ENCODE measurements at regions not wholly inside any gene's neighbourhood (a gene's known extent, or its start where the extent isn't known, plus 50 kb on each side); places are given as distances from the start of the nearest gene placed in this dataset.

DNA sequence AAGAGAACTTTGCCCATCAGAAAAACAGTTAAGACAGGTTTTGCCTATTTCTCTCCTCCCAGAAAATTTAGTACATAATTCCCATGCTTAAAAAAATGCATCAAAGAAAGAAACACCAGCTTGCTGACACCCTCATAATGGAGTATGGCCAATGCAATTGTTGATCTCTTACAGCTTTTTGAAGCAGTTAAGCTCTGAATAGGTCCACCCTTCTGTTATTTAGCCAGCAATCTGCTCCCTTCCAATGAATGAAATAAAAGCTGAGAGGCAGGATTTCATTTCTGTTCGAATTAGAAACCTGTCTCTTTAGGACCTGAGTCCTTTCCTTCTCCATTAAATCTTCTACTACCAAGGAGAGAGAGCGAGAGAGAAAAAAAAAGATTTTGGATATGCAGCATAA lies 288.7 kb downstream of the RNF144B start:
- no peak for DNase-seq

DNA sequence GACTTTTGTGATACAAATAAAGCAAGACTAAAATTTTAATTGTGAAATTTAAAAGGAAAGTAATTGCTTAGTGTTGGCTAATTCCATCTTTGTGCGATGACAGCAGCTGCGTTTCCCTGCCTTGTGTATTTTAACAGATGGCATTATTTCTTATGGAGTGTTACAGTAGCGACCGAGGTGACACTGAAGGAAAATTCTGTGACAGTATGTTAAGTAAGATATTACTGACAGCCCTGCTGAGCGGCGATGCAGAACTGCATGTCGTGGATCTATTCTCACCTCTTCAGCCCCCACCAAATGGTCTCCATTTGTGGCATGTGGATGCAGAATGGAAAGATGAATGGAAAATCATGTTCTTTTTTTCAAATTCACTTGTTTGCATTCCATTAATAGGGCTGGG lies 289.4 kb downstream of the RNF144B start:
- DNase-seq, result no peak

DNA sequence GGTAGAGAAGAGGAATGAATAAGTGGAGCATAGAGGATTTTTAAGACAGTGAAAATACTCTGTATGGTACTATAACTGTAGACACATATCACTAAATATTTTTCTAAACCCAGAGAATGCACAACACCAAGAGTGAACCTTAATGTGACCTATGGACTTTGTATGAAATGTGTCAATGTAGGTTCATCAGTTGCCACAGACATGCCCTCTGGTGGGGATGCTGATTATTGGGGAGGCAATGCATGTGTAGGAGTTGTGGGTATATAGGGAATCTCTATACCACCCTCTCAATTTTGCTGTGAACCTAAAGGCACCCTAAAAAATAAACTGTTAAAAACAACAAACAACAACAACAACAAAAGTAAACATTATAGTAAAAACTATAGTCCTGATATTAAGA lies 293.7 kb downstream of the RNF144B start:
- no peak for DNase-seq

DNA sequence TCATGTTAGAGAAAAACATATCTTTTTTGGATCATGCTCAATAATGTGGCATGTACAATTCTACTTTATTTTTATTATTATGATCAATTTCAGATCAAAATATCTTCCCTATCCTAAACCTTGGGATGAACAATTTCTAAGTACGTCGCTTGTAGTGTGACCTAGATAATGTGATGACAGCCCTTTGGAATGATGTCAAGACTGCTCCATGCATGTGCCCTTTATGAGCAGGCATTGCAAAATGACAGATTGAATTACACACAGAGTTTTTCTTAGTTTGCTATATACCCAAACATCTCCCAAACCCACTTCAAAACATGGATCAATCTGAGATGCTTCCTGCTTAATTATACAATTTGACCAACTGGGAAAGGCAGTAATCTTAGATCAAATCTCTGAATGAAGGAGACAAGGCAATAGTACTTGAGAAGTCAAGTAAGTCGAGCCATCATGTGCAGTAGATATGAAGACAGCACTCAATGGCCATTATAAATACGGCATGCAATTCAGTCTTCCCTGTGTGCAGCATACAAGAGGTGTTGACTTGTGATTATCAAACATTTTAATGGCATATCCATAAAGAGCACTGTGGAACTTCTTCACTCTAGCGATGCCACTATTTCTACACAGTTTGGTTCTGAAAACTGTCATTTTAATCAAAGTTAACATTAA lies 294.8 kb downstream of the RNF144B start:
- DNase-seq, result no peak

DNA sequence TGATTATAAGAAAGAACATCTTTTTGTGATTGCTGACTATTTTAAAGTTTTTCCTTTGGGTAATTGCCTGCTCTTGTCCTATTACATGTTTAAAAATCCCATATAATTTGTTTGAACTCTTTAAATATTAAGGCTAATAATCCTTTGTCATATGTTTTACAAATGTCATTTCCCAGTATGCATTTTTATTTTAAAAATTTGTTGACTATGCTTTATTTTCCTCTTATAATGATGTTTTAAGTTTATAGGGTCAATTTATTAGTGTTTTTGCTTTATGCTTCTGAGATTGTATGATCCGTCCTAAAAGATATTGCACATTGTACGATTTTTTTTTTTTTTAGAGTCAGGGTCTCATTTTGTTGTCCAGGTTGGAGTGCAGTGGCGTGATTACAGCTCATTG lies 297.2 kb downstream of the RNF144B start:
- no peak for DNase-seq

DNA sequence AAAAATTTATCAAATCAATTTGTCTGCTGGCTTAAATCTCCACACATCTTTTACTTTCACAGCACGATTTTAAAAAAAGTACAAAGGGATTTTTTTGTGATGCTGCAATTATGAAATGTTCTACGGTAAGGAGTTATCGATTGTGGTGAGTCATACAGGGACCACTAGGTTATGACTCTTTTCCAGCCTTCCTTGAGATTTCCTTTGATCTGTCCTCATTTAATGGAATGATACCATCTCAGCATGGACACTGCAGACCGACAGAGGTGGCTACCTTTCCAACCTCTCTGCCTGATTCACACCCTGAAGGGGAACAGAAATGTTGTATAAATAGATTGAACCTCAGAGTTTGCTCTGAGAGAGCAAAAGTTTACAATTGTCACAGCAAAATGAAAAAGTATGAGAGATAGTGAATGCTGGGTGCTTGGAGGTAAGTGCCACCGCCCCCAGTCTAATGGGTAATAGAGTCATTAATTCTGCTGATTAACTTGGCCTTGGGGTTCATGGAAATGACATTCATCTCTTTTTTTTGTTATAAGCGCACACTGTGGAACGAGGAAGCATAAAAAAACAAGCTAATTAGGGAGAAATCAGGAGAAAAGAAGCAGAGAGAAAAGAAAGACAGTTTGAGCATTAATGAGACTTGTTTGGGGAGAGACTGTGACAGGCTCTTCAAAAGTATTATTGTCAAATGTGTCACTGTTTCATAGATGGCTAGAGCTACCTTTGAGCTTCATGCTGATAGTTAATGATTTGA lies 306.0 kb downstream of the RNF144B start:
- DNase-seq, result no peak

DNA sequence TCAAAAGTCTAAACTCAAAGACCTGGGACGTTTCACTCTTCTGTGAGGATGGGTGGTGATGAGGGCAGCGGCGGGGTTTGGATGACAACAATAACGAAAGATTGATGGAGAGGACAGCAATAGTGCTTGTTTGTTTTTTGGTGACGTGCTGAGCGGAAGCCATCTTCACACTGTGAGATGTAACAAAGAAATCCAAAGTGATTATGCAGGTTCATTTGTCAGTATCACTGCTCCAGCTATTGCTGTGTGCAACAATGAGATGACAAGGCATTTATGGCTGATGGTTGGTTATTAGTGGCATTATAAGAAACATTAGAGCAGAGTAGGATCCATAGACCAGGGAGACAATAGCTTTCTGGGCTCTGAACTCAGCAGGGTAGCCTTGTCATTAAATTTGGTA lies 306.7 kb downstream of the RNF144B start:
- DNase-seq, result no peak

DNA sequence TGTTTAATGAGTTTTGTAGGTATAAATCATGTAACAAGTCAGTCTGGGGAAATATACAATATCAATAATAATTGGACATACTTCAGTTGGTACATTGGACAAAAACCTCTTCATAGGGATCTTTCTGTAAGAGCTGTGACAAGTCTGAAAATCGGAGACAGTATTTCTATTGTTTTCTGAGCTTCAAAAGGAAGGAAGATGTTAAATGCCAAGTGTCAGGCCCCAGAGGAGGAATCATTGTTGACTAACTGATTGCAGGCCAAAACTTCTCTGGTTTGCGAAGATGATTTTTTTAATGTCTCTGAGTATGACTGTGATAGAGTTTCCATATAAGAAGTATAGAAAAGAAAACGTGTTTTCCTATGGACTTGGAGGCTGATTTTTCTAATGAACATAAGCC lies 316.4 kb downstream of the RNF144B start:
- DNase-seq, result no peak

DNA sequence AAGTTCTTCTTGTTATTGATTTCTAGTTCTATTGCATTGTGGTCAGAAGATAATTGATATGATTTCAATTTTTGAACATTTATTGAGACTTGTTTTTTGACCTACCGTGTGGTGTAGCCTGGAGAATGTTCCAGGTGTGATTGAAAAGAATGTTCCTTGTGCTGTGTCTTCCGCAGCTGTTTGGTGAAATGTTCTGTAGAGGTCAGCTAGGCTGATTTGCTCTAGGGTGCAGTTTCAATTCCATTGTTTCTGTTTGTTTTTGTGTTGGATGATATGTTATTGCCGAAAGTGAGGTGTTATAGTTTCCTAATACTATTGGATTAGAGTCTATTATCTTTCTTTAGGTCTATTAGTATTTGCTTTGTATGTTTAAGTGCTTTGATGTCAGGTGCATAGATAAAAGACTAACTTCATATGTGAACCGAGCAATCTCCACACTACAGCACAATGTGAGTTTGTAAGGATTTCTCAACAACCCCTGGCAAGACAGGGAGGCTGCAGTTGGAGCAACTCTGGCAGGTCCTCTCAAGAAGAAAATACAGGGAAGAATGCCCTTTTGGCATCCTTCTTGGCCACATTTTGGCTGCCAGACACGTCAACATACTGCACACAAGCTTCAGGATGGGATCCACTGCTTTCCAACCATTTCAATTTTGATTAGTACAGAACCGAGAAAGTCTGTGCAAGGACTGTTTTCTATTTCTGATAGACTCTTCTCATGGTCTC lies 320.7 kb downstream of the RNF144B start:
- DNase-seq, result no peak

DNA sequence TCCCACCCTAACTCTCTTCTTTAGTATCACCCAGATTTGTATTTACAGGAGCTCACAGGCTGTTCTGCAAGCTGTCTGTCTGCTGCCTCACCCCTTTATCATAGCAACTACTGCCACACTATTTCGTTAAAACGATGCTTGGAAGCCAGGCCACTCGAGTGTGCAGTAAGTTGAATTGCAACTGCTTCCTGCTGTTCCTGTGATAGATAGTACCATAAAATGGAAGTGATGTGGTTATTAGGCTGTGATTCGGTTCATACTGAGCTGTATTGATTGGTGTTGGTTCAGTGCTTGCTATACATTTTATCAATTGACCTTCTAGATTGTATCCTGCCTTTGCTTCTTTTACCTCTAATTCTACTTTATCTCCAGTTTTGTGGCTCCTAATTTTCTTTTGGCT lies 325.4 kb downstream of the RNF144B start:
- DNase-seq, result no peak

DNA sequence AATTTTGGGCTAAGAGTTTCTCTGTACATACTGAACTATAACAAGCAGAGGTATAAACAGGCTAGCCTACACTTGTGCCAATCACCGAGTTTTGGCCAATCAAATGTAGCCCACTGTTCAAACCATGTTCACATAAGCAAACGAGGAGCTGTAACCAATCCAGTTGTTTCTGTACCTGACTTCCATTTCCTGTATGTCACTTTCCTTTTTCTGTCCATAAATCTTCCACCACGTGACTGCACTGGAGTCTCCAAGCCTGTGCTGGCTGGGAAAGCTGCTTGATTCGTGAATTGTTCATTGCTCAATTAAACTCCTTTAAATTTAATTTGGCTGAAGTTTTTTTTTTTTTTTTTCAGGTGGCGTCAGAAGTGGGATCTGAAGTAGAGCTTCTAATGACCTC lies 332.9 kb downstream of the RNF144B start:
- DNase-seq, result no peak

DNA sequence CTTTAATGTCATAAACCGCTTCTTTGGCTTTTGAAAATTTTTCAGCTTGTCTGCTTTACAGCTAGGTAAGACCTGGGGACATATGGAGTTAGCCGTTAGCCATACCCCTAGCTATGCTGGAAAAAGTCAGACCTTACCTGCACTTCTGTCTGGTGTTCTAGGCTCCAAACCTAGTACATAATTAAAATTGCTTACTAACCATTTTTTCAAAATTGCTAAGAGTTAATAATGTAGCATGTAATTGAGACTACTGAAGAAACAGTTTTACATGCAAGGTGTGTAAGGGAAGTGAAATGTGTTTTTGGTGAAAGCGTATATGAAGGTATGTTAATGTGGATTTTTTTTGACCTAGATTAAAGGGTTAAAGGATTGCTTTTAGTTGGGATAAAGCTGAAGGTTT lies 336.9 kb downstream of the RNF144B start:
- no peak for DNase-seq

DNA sequence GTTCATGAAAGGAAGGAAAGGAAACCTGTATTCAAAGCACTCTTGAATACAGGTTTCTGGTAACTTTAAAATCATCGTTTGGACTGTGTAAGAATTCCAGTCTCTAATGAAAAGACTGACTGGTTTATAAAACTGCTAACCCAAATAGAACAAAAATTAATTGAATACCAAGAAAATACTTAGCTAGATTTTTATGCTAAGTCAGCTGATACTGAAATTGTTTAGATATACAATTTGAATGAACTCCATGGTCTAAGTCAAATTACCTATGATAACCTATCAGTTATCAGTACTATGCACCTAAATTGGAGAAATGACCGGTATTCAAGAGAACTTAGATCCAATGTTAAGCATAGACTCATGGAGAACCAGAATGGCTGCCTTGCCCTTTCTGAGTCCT lies 338.3 kb downstream of the RNF144B start:
- no peak for DNase-seq

DNA sequence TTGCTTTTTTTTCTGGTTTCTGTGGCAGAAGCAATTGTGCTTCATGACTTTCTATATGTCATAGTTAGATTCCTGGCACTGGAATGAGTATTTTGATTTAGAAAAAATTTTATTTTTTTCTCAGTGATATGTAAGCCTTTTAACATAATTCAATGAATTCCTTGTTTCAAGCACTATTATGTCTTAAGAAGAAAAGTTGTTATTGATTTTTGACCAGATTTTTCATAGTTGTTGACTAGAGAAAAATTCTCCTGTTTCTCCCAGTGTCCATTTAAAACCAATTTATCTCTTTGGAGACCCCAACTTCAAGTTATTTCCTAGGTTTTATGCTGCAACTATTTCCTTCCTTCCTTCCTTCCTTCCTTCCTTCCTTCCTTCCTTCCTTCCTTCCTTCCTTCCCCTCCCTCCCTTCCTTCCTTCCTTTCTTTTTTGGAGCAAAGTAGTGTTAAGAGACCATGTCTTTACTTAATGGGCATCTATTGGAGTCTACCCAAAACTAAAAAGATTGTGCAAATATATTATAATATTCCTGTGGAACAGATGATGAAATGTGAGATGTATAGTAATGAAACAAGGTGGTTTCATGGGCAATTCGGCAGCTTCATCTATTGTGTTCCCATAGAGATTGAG lies 346.9 kb downstream of the RNF144B start:
- DNase-seq, result no peak

DNA sequence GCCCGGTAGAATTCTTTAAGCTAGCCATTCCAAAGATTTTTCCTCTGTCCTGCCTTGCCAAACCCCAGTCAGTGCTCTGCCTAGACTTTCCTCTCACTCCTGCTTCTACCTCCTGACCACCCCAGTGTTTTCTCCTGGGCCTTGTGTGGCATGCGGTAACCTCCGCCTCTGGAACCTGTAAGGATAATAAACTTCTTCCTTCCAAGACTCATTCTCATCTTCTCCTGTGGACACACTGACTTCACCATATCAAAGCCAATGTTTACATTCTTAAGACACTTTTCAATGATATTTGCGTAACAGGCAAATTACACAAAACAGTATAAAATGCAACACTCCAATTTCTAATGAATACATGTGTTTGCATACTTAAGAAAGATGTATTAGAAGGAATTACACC lies 354.6 kb downstream of the RNF144B start:
- DNase-seq, result no peak

DNA sequence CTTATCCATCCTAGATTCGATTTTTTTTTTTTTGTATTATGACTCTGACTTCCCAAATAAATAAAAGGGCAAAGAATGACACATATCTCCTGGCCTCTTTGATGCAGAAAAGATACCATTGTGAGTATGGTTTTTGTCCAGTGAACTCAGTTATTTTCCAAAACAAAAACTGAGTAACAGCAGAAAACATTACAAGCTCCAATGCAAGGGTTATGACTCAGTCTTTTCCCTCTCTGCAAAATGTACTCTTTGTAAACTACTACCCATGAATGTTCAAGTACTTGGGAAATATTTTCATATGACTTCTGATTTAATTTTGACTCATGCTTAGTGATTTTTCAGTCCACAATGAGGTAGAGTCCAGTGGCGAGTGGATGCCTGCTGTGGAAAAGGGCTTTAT lies 355.3 kb downstream of the RNF144B start:
- DNase-seq, result no peak

DNA sequence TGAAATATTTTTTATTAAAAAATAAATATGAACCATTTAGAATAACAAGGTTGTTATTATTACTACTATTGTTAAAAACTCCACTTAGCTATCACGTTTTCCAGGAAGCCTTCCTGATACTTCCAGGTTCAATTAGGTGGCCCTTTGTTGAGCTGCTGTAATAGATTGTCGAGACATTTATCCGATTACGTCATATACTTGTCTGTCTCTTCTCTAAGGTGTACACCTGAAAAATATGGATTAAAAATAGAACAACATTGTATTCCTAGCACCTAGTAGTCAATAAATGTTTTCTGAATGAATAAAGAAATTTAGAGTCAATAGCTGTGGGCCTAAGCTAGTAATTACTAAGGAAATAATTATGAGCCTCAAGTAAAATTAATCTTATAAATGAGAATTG lies 359.6 kb downstream of the RNF144B start:
- DNase-seq, result no peak

DNA sequence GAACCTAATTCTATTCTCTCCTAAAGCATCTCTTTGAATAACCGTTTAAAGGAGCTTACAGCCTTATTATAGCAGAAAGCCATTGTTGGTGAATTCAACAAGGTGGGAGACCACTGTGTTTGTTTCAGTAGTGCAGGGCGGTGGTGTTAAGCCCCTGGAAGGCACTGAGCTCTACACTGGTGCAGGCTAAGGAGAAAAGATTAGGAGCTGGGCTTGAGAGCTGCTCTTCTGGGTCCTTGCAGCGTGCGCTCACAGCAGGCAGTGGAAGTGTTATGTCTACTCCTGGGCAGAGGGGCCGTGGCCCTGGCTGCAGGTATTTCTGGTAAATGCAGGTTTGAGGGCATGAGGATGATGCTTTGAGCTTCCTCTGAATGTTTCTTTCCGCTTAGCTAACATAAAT lies 361.2 kb downstream of the RNF144B start:
- no peak for DNase-seq

DNA sequence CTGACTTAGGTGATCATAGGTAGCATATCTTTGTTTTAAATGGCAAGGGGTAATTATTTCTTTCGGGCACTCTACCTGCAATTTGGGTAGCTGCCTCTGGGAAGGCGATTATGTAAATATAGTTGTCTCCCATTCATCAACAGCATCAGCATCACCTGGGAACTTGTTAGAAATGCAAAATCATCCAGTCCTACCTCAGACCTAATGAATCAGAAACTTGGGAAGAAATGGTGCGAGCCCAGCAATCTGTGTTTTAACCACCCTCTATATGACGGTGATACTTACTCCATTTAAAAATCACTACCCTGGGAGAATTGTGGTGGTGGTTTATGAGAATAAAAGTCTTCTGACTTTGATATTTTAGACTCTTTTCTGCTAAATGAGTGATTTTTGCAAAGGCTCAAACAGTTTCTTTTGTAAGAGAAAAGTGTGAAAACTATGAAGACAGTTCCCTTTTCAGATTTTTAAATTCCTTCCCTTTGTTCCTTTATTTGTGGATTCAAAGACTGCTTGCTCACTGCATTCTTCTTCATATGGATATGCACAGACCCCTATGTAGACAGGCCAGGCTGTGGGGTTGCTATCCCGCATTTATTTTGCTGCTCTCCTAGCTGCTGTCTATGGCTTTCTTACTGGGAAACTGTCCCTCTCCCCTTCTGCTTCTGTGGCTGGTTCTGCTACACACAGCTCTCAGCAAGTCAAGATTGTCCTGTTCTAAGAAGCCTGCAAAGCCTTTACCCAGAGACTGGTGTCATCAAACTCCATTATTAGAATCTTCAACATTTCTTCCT lies 365.3 kb downstream of the RNF144B start:
- no peak for DNase-seq

DNA sequence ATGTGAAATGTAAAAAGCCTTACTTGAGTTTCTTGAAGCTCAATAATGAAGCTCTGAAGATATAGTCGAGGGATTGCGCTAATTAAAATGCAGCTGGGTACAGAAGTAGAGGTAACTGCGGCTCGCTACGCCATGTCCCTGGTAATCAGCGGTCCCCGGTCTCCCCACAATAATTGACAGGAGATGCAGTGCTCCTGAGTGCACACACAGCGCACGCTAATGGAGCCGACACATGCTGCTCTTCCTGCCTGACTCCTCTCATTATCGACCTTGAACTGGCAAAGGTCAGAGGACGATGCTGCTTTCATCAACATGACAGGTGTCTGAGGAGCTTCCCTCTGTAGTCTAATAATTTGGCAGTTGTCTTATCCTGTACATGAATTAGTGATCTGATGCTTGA lies 365.9 kb downstream of the RNF144B start:
- no peak for DNase-seq

DNA sequence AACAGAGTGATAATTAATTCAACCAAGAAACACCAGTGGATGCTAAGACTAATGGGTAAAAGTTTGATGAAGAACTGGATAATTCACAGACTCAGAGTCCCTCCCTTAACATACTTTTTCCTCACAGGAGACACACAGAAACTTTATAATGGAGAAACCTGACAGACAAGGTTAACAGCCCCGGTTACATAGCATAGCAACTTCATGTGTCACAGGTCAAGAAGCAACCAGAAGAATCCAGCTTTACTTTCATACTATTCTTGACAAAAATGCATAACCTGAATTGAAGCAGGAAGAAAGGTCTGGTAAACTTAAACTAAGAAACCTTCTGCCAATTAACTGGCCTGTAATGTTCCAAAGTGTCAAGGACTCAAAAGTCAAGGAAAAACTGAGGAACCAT lies 375.9 kb downstream of the RNF144B start:
- no peak for DNase-seq

DNA sequence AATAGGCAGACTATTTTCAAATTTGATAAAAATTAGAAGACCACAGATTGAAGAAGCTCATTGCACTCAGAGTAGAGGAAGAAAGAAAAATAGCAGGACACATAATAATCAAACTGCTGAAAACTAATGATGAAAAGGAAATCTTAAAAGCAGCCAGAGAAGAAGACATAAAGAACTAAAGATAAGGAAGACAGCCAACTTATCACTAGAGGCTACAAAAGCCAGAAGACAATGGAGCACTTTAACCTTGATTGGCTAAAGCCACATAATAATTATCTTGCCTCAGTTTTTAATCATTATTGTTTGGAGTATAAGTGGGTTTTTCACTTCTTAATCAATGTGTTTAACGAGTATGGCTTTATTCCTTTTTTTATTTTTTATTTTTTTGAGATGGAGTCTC lies 397.6 kb downstream of the RNF144B start:
- DNase-seq, result no peak

Measured in activated naive CD4-positive, alpha-beta T cell treated with anti-CD3 and anti-CD28 coated beads, Interleukin-2, amount 50 U/mL, for 16 hours (primary cell).